ENCODE measurements at regions not wholly inside any gene's neighbourhood (a gene's known extent, or its start where the extent isn't known, plus 50 kb on each side); places are given as distances from the start of the nearest gene placed in this dataset.

GRCh38 chr3:19093084-19093483, 55.2 kb upstream of the KCNH8 start:
- TF ChIP-seq CTCF (conservative IDR thresholded peaks at IDR 0.05; ENCODE audit: low read depth, low read length): no peak
- no peak for TF ChIP-seq EZH2 (IDR thresholded peaks at IDR 0.05; ENCODE audit: borderline replicate concordance, low read depth, low read length, poor library complexity, severe bottlenecking)
